A549 (cell line): ENCODE measurements at regions not wholly inside any gene's neighbourhood (a gene's known extent, or its start where the extent isn't known, plus 50 kb on each side); places are given as distances from the start of the nearest gene placed in this dataset.

ENCODE experiments used
- ATAC-seq, 2 experiments: fragments of 200-7000 bp in 1 of 2; fragments of >200 bp in 1 of 2; cut with Nextera tagmentation in 1 of 2; cut with Tn5 transposase in 1 of 2; 3 replicates each; pipeline versions ENCODE4 v1.8.0 to v1.9.1; 2018 to 2020; ENCODE audit warnings: mild to moderate bottlenecking in 1 of 2, moderate library complexity in 1 of 2
- CTCF ChIA-PET: fragments of 300-600 bp; sonication (Branson Sonifier 250); formaldehyde crosslinking; extraction: SDS; loops from one replicate; lab custom pipeline; 2021; ENCODE audit warnings: antibody characterized with exemption, inconsistent platforms; lab: Yijun Ruan, JAX
- POLR2A ChIA-PET: fragments of 350-600 bp; formaldehyde crosslinking; extraction: SDS; loops from one replicate; lab custom pipeline; 2021; ENCODE audit warnings: antibody characterized with exemption, inconsistent platforms; lab: Yijun Ruan, JAX
- DNase-seq, 2 experiments: peaks; one replicate each; pipeline versions ENCODE4 v3.0.0 to v3.0.0-alpha.2; 2011 to 2016; ENCODE audit warnings: low read depth in 1 of 2, low spot score in 1 of 2
- FAIRE-seq: peaks from 2 replicates; lab custom pipeline; 2011; peaks lifted over from hg19 to GRCh38; lab: Jason Lieb, UNC
- H3K27ac ChIP-seq, 2 experiments: fragments of >200 bp; sonication (Bioruptor Twin); formaldehyde crosslinking; 3 replicates each; pipeline ENCODE4 v1.5.1; 2016 to 2017
- H3K4me1 ChIP-seq: fragments of >200 bp; sonication (Bioruptor Twin); formaldehyde crosslinking; 3 replicates; pipeline ENCODE4 v1.6.1; 2016
- H3K4me2 ChIP-seq: fragments of >200 bp; sonication (Bioruptor Twin); formaldehyde crosslinking; 3 replicates; pipeline ENCODE4 v1.6.1; 2016
- H3K4me3 ChIP-seq: fragments of >200 bp; sonication (Bioruptor Twin); formaldehyde crosslinking; 3 replicates; pipeline ENCODE4 v1.5.1; 2016
- H3K9me3 ChIP-seq: fragments of >200 bp; sonication (Bioruptor Twin); formaldehyde crosslinking; 3 replicates; pipeline ENCODE4 v1.6.1; 2016
- ATOH8 ChIP-seq: fragments of 250-450 bp; sonication (Bioruptor Pico); IDR thresholded peaks from 2 replicates; pipeline ENCODE4 v1.5.0; 2020; ENCODE audit warnings: low read depth, mild to moderate bottlenecking, moderate library complexity
- CBX2 ChIP-seq: fragments of 200-600 bp; sonication (generic); IDR thresholded peaks from 2 replicates; pipeline ENCODE4 v1.6.1; 2016; ENCODE audit warnings: low read depth, mild to moderate bottlenecking, borderline replicate concordance
- CHD4 ChIP-seq: fragments of 200-600 bp; sonication (generic); IDR thresholded peaks from 2 replicates; pipeline ENCODE4 v1.6.1; 2016; ENCODE audit warnings: antibody characterized with exemption, mild to moderate bottlenecking, borderline replicate concordance
- CTCF ChIP-seq: fragments of >200 bp; sonication (Bioruptor Twin); formaldehyde crosslinking; IDR thresholded peaks from 3 replicates; pipeline ENCODE4 v1.5.1; 2016
- EHMT2 ChIP-seq: fragments of 200-600 bp; sonication (generic); IDR thresholded peaks from 2 replicates; pipeline ENCODE4 v1.6.1; 2016; ENCODE audit warnings: antibody characterized with exemption, low read depth, mild to moderate bottlenecking, moderate library complexity
- ELK1 ChIP-seq: fragments of 150-350 bp; IDR thresholded peaks from 2 replicates; pipeline ENCODE4 v1.6.1; 2014; ENCODE audit warnings: low read depth, mild to moderate bottlenecking, low read length
- EP300 ChIP-seq, 2 experiments: fragments of >200 bp; sonication (Bioruptor Twin); formaldehyde crosslinking; IDR thresholded peaks; 2 replicates in 1 of 2; 3 replicates in 1 of 2; pipeline ENCODE4 v1.6.1; 2016 to 2017
- FOSB ChIP-seq: fragments of 250-450 bp; sonication (Bioruptor Pico); IDR thresholded peaks from 2 replicates; pipeline ENCODE4 v1.5.0; 2020; ENCODE audit warnings: mild to moderate bottlenecking, moderate library complexity
- GATA3 ChIP-seq: IDR thresholded peaks from 2 replicates; pipeline ENCODE4 v1.6.1; 2012; ENCODE audit warnings: borderline replicate concordance
- HDAC2 ChIP-seq: fragments of 200-600 bp; sonication (generic); IDR thresholded peaks from 2 replicates; pipeline ENCODE4 v1.6.1; 2016
- HES2 ChIP-seq: fragments of >200 bp; sonication (Bioruptor Twin); formaldehyde crosslinking; IDR thresholded peaks from 2 replicates; pipeline ENCODE4 v1.6.1; 2016
- HOXB13 ChIP-seq: fragments of 250-450 bp; sonication (Bioruptor Pico); IDR thresholded peaks from 2 replicates; pipeline ENCODE4 v1.5.0; 2020; ENCODE audit warnings: low read depth, mild to moderate bottlenecking, moderate library complexity
- HOXB5 ChIP-seq: fragments of 250-450 bp; sonication (Bioruptor Pico); IDR thresholded peaks from 2 replicates; pipeline ENCODE4 v1.5.0; 2020; ENCODE audit warnings: mild to moderate bottlenecking, moderate library complexity
- JUNB ChIP-seq: fragments of >200 bp; sonication (Bioruptor Twin); formaldehyde crosslinking; IDR thresholded peaks from 2 replicates; pipeline ENCODE4 v1.6.1; 2016
- KDM5A ChIP-seq: fragments of 200-600 bp; sonication (generic); IDR thresholded peaks from 2 replicates; pipeline ENCODE4 v1.6.1; 2016; ENCODE audit warnings: antibody characterized with exemption, mild to moderate bottlenecking
- RAD21 ChIP-seq, 2 experiments: fragments of >200 bp in 1 of 2; sonication (Bioruptor Twin) in 1 of 2; formaldehyde crosslinking in 1 of 2; IDR thresholded peaks in 1 of 2; conservative IDR thresholded peaks in 1 of 2; 2 replicates in 1 of 2; 3 replicates in 1 of 2; pipeline ENCODE4 v1.6.1; 2012 to 2018; ENCODE audit warnings: inconsistent platforms in 1 of 2
- RARB ChIP-seq: fragments of 250-450 bp; sonication (Bioruptor Pico); IDR thresholded peaks from 2 replicates; pipeline ENCODE4 v1.8.0; 2021; ENCODE audit warnings: mild to moderate bottlenecking, moderate library complexity
- REST ChIP-seq: fragments of 200-600 bp; sonication (generic); IDR thresholded peaks from 2 replicates; pipeline ENCODE4 v1.6.1; 2016; ENCODE audit warnings: antibody characterized with exemption, mild to moderate bottlenecking, moderate library complexity
- TP53 ChIP-seq: fragments of 250-450 bp; sonication (Bioruptor Pico); IDR thresholded peaks from 2 replicates; pipeline ENCODE4 v1.5.0; 2021; ENCODE audit warnings: mild to moderate bottlenecking, moderate library complexity
- USF2 ChIP-seq: fragments of 450-650 bp; IDR thresholded peaks from 2 replicates; pipeline ENCODE4 v1.6.1; 2014; ENCODE audit warnings: antibody characterized with exemption
- ZC3H11A ChIP-seq: fragments of 450-650 bp; IDR thresholded peaks from 2 replicates; pipeline ENCODE4 v1.6.1; 2014; ENCODE audit warnings: antibody characterized with exemption, mild to moderate bottlenecking
- WGBS: methylation state at CpG from one replicate; pipeline ENCODE4 v1.1.6; 2017; ENCODE audit errors: missing lambda C conversion rate; 5-methylcytosine and 5-hydroxymethylcytosine counted together

- Histone ChIP-seq H3K4me1 (no peaks in the 10 kb centered on the region), H3K27ac (no peak overlapping the region), H3K9me3 (no peaks in the 10 kb centered on the region), H3K4me2 (no peak overlapping the region), H3K4me3 (no peak overlapping the region)
- WGBS, result 62% methylated on average over 7 of the region's 7 CpGs
- ATAC-seq, result no peak
- CTCF ChIA-PET, result interaction anchor here (0.6 to 1.5 kb wide), 2 partner anchors 9 to 1475 kb away, joined by 3 read pairs; no protein-coding TSS in a partner anchor
- DNase-seq, result no peak
- no peak for TF ChIP-seq ATOH8
- no peak for TF ChIP-seq RAD21 (conservative IDR thresholded peaks at IDR 0.05 in 1 of 2, IDR thresholded peaks at IDR 0.05 in 1 of 2)
- TF ChIP-seq EP300 (IDR thresholded peaks at IDR 0.05), result no peak
- no peak for TF ChIP-seq HOXB5
- no peak for TF ChIP-seq HES2
- no peak for TF ChIP-seq CBX2
- no peak for TF ChIP-seq RARB (CRISPR knock-in tag)
- TF ChIP-seq CTCF, result no peak
- TF ChIP-seq ZC3H11A, result no peak
- TF ChIP-seq KDM5A, result no peak
- TF ChIP-seq REST, result no peak
- no peak for TF ChIP-seq CHD4
- no peak for TF ChIP-seq HDAC2
- no peak for TF ChIP-seq GATA3
- POLR2A ChIA-PET, result no interaction called here
- no peak for FAIRE-seq
These were observed 66.7 kb upstream of the HS6ST1 start for GRCh38 chr2:128385365-128385764.

- CTCF ChIA-PET, result interaction anchor here (1.5 kb wide), 1 partner anchor 8 kb away, joined by 3 read pairs; no protein-coding TSS in a partner anchor
- WGBS, result 65% methylated on average over 14 of the region's 14 CpGs
- H3K4me1 ChIP-seq, result no peaks in the 10 kb centered on the region
These were observed 67.4 kb upstream of the HS6ST1 start for GRCh38 chr2:128386066-128386465.

More at GRCh38 chr2:128386066-128386465, 67.4 kb upstream of the HS6ST1 start:
- FAIRE-seq, result no peak
- H3K4me2 ChIP-seq, result no peak overlapping the region
- no peak for TF ChIP-seq HOXB5
- TF ChIP-seq RARB (CRISPR knock-in tag), result no peak
- TF ChIP-seq EHMT2, result no peak
- no peak for TF ChIP-seq ZC3H11A
- no peak for TF ChIP-seq FOSB (CRISPR knock-in tag)
- no peak for TF ChIP-seq USF2
- TF ChIP-seq JUNB, result no peak
- no peak for TF ChIP-seq TP53 (CRISPR knock-in tag)
- no peak for TF ChIP-seq HOXB13 (CRISPR knock-in tag)
- TF ChIP-seq ELK1, result no peak
- TF ChIP-seq, all 56 proteins: peak for 0
- H3K27ac ChIP-seq, result no peak overlapping the region
- no peak for DNase-seq
- no peak overlapping the region for H3K4me3 ChIP-seq
- ATAC-seq, result no peak
- no peaks in the 10 kb centered on the region for H3K9me3 ChIP-seq
- POLR2A ChIA-PET, result no interaction called here
